ENCODE measurements at regions not wholly inside any gene's neighbourhood (a gene's known extent, or its start where the extent isn't known, plus 50 kb on each side); places are given as distances from the start of the nearest gene placed in this dataset.

DNA sequence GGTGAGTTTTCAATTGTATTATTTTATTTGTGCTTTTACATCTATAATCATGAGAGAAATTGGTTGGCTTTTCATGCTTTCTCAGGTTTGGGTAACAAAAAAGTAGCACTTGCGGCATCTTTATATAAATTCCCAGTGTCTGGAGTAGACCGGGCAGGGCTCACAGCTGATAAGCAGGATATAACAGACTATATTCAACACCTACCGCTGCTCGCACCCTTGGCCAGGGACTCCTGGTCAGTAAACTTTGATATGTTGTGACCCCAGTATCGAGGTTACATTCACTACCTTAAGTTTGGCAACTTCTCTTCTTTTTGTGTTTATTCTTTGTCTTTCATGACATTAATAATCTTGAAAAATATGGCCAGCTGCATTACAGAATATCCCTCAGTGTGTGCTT, 343.4 kb downstream of the TBC1D32 start:
- ATAC-seq (ENCODE audit: low read depth) = no peak
- no TSS peak for BruUV-seq (replicated peaks)
- Histone ChIP-seq H2BK5ac (ENCODE audit: low read depth, low read length, poor library complexity, severe bottlenecking) (no peak overlapping the region), H3K14ac (replicated peaks; ENCODE audit: low read depth, low read length) (no peak overlapping the region), H3K18ac (ENCODE audit: low read depth, low read length) (no peak overlapping the region), H2AK5ac (ENCODE audit: low read depth, low read length) (no peak overlapping the region), H3K9me3 (ENCODE audit: control insufficient read depth, insufficient read depth, low read length) (no peaks in the 10 kb centered on the region), H3K4me1 (ENCODE audit: control insufficient read depth, insufficient read depth, low read length) (no peaks in the 10 kb centered on the region), H4K20me1 (ENCODE audit: insufficient read depth, low read length) (no peaks in the 10 kb centered on the region), H3K9me1 (ENCODE audit: insufficient read depth, low read length) (no peaks in the 10 kb centered on the region), H3K4me2 (ENCODE audit: low read depth, low read length) (no peak overlapping the region), H2BK20ac (ENCODE audit: low read depth, low read length) (no peak overlapping the region), H2AK9ac (replicated peaks; ENCODE audit: low read depth, low read length, poor library complexity) (no peak overlapping the region), H4K8ac (ENCODE audit: low read depth in 2 of 2, low read length in 2 of 2) (no peak overlapping the region), H3K9ac (ENCODE audit: low read depth, low read length) (no peak overlapping the region), H4K91ac (ENCODE audit: insufficient read depth, low read depth, low read length) (no peak overlapping the region), H4K5ac (ENCODE audit: low read depth, low read length) (no peak overlapping the region), H3K4me3 (ENCODE audit: insufficient read depth, low read depth, low read length) (no peak overlapping the region), H3K36me3 (ENCODE audit: control insufficient read depth, insufficient read depth, low read length) (no peaks in the 10 kb centered on the region), H3K56ac (ENCODE audit: extremely low read depth, insufficient read depth, low read length) (no peak overlapping the region), H3K27me3 (ENCODE audit: control insufficient read depth, insufficient read depth, low read length) (no peaks in the 10 kb centered on the region), H3K23ac (ENCODE audit: low read depth, low read length) (no peak overlapping the region), H3K27ac (ENCODE audit: insufficient read depth, low read length) (no peak overlapping the region), H2AFZ (replicated peaks; ENCODE audit: low read length, poor library complexity) (no peak overlapping the region), H3K4ac (ENCODE audit: low read depth, low read length) (no peak overlapping the region), H2BK15ac (ENCODE audit: low read depth, low read length) (no peak overlapping the region), H2BK120ac (ENCODE audit: low read depth, low read length) (no peak overlapping the region), H3K79me1 (ENCODE audit: low read depth in 1 of 2, low read length in 2 of 2) (no peaks in the 10 kb centered on the region)
- ChIA-PET POLR2A (ENCODE audit: unreplicated experiment) (no interaction called here), CTCF (no interaction called here)
- TF ChIP-seq MAZ (IDR thresholded peaks at IDR 0.05; ENCODE audit: borderline replicate concordance, low read depth, low read length) = no peak
- WGBS, 2 experiments (ENCODE audit: extremely low coverage in 2 of 2, insufficient read length in 1 of 2) = no CpG with 5 or more reads among the region's 5 CpGs
- no peak for DNase-seq
- in situ Hi-C loops (cut with MboI; ENCODE audit: low sequenced_read_pairs) = no loop called here
- intact Hi-C loops (cut with micrococcal nuclease) = no loop called here
- dilution Hi-C loops (cut with HindIII; ENCODE audit: low sequenced_read_pairs, unreplicated experiment) = no loop called here

Data from IMR-90 (cell line).